Uterus (tissue), 2 donors: ENCODE measurements at regions not wholly inside any gene's neighbourhood (a gene's known extent, or its start where the extent isn't known, plus 50 kb on each side); places are given as distances from the start of the nearest gene placed in this dataset.

ENCODE experiments used
- CTCF ChIP-seq, 4 experiments: fragments of 200-600 bp in 2 of 4; fragments of 450-650 bp in 2 of 4; sonication (generic) in 2 of 4; IDR thresholded peaks; one replicate each; pipeline ENCODE4 v1.5.1; 2016 to 2019; ENCODE audit warnings: antibody characterized with exemption in 4 of 4, mild to moderate bottlenecking in 2 of 4, moderate library complexity in 1 of 4
- POLR2A ChIP-seq, 2 donors: fragments of 450-650 bp; IDR thresholded peaks; one replicate each; pipeline ENCODE4 v1.6.1; 2016; ENCODE audit warnings: antibody characterized with exemption in 2 of 2, mild to moderate bottlenecking in 1 of 2, moderate library complexity in 1 of 2

DNA sequence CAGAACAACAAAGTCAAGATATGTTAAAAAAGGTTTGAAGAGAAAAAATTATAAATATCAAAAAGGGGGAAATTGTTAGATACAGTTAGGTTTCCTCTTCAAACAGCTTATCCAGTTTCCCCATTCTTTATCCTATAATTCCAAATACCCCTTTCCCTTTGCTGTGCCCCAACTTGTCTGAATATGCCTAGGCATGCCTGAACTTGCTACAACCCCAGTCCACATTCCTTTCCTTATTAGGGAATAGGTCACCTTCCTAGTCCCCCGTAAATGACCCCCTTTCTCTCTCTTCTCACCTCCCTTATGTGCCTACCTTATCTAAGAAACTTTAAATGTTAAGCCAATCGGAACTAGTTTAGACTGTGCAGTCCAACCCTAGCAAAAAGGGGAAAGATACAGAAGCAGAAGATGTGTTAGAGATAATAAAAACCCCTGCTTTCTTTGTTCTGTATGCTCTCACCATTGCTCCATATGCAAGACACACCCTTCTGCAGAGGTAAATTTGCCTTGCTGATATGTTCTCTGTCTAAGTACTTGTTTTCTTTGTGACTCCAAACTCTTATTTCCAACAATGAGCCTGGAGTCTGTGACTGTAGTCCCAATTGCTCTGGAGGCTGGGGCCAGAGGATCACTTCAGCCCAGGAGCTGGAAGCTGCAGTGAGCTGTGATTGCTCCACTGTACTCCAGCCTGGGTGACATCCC lies 810.1 kb downstream of the PLA2G4A start:
- TF ChIP-seq CTCF (IDR thresholded peaks at IDR 0.05) (no peak), POLR2A (IDR thresholded peaks at IDR 0.05) (no peak)
